ENCODE measurements at regions not wholly inside any gene's neighbourhood (a gene's known extent, or its start where the extent isn't known, plus 50 kb on each side); places are given as distances from the start of the nearest gene placed in this dataset.

- peak; percentile 56 for DNase-seq (ENCODE audit: low read depth)
- no peak for TF ChIP-seq CTCF (conservative IDR thresholded peaks at IDR 0.05; ENCODE audit: low read depth, low read length)
- no peak overlapping the region for H3K4me3 ChIP-seq (ENCODE audit: low read depth, low read length)
Measured at GRCh38 chr15:48006031-48006511, 114.7 kb upstream of the SLC24A5 start.

- peak; percentile 52 for DNase-seq (ENCODE audit: low read depth)
- H3K4me3 ChIP-seq (ENCODE audit: low read depth, low read length), result no peak overlapping the region
- no peak for TF ChIP-seq CTCF (conservative IDR thresholded peaks at IDR 0.05; ENCODE audit: low read depth, low read length)
Measured at GRCh38 chr15:48010316-48010715, 110.5 kb upstream of the SLC24A5 start.

- DNase-seq (ENCODE audit: low read depth), result no peak
- TF ChIP-seq CTCF (conservative IDR thresholded peaks at IDR 0.05; ENCODE audit: low read depth, low read length), result no peak
- H3K4me3 ChIP-seq (ENCODE audit: low read depth, low read length), result no peak overlapping the region
Measured at GRCh38 chr15:48012191-48012590, 108.6 kb upstream of the SLC24A5 start.

- no peak for DNase-seq (ENCODE audit: low read depth)
- TF ChIP-seq CTCF (conservative IDR thresholded peaks at IDR 0.05; ENCODE audit: low read depth, low read length), result no peak
- H3K4me3 ChIP-seq (ENCODE audit: low read depth, low read length), result no peak overlapping the region
Measured at GRCh38 chr15:48016865-48017264, 103.9 kb upstream of the SLC24A5 start.

- no peak for TF ChIP-seq CTCF (conservative IDR thresholded peaks at IDR 0.05; ENCODE audit: low read depth, low read length)
- no peak overlapping the region for H3K4me3 ChIP-seq (ENCODE audit: low read depth, low read length)
- DNase-seq (ENCODE audit: low read depth), result no peak
Measured at GRCh38 chr15:48017747-48018146, 103.0 kb upstream of the SLC24A5 start.

- no peak overlapping the region for H3K4me3 ChIP-seq (ENCODE audit: low read depth, low read length)
- no peak for DNase-seq (ENCODE audit: low read depth)
- TF ChIP-seq CTCF (conservative IDR thresholded peaks at IDR 0.05; ENCODE audit: low read depth, low read length), result no peak
Measured at GRCh38 chr15:48020166-48020565, 100.6 kb upstream of the SLC24A5 start.

- H3K4me3 ChIP-seq (ENCODE audit: low read depth, low read length), result no peak overlapping the region
- no peak for TF ChIP-seq CTCF (conservative IDR thresholded peaks at IDR 0.05; ENCODE audit: low read depth, low read length)
- peak; percentile 57 for DNase-seq (ENCODE audit: low read depth)
Measured at GRCh38 chr15:48021336-48022086, 99.3 kb upstream of the SLC24A5 start.

Measured in choroid plexus epithelial cell (primary cell).